ENCODE measurements at regions not wholly inside any gene's neighbourhood (a gene's known extent, or its start where the extent isn't known, plus 50 kb on each side); places are given as distances from the start of the nearest gene placed in this dataset.

- TF ChIP-seq POLR2A (IDR thresholded peaks at IDR 0.05) (no peak), CTCF (IDR thresholded peaks at IDR 0.05) (no peak)
Observed at GRCh38 chr3:14033023-14033422, 91.6 kb downstream of the CHCHD4 start.
